WTC11 (cell line): ENCODE measurements at regions not wholly inside any gene's neighbourhood (a gene's known extent, or its start where the extent isn't known, plus 50 kb on each side); places are given as distances from the start of the nearest gene placed in this dataset.
"Not testable (repeated sequence)": the region's sequence is repeated elsewhere in the genome, so short reads cannot be mapped to it uniquely, and the experiment has no call there.

ENCODE experiments used
- IRF2 ChIP-seq: sonication (generic); formaldehyde crosslinking; IDR thresholded peaks from 2 replicates; pipeline ENCODE4 v1.8.0; 2022; ENCODE audit warnings: low read depth, missing genetic modification reagents, borderline replicate concordance
- RELA ChIP-seq: sonication (generic); formaldehyde crosslinking; IDR thresholded peaks from 2 replicates; pipeline ENCODE4 v1.8.1; 2022; ENCODE audit warnings: missing genetic modification reagents, mild to moderate bottlenecking, borderline replicate concordance
- ZNF423 ChIP-seq: fragments of 250-450 bp; sonication (Bioruptor Pico); IDR thresholded peaks from 2 replicates; pipeline ENCODE4 v2.1.2; 2022; ENCODE audit warnings: mild to moderate bottlenecking, moderate library complexity
- TF ChIP-seq, protein P1 (sequence below): fragments of 250-450 bp; sonication (Bioruptor Pico); IDR thresholded peaks from 2 replicates; pipeline ENCODE4 v1.9.0; 2021; ENCODE audit warnings: mild to moderate bottlenecking
- TF ChIP-seq, protein P2 (sequence below): sonication (generic); formaldehyde crosslinking; conservative IDR thresholded peaks from 2 replicates; pipeline ENCODE4 v1.8.1; 2022; ENCODE audit warnings: mild to moderate bottlenecking, missing genetic modification reagents
- TF ChIP-seq, protein P3 (sequence below): fragments of 250-450 bp; sonication (Bioruptor Pico); IDR thresholded peaks from 2 replicates; pipeline ENCODE4 v1.9.0; 2021; ENCODE audit warnings: mild to moderate bottlenecking, borderline replicate concordance
- TF ChIP-seq, protein P4 (sequence below): fragments of 200-600 bp; IDR thresholded peaks from 2 replicates; pipeline ENCODE4 v1.8.0; 2022; ENCODE audit warnings: antibody characterized with exemption
- TF ChIP-seq, protein P5 (sequence below): sonication (generic); formaldehyde crosslinking; IDR thresholded peaks from 2 replicates; pipeline ENCODE4 v1.8.0; 2022; ENCODE audit warnings: mild to moderate bottlenecking, missing genetic modification reagents

DNA sequence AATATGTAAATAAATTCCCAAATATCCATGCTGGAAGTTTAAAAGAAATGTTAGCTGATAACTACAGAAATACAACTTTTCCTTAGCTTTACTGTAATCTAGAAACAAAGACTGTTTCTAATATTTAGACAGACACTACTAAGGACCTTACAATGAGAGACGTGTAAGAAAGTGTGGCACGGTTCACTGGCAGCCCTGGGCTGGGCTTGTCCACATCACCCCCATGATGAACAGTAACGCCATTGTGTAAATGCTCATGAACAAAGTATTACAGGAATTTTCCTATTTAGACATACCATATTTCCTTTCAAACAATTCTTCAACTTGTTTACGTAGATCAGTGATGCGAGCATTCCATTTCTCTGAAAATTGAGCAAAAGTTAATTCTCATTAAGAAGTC lies 123.1 kb downstream of the GTF2IRD2B start:
- TF ChIP-seq IRF2; ZNF423 (CRISPR knock-in tag); RELA (CRISPR knock-in tag): not testable (repeated sequence)
- TF ChIP-seq, protein P1, sequence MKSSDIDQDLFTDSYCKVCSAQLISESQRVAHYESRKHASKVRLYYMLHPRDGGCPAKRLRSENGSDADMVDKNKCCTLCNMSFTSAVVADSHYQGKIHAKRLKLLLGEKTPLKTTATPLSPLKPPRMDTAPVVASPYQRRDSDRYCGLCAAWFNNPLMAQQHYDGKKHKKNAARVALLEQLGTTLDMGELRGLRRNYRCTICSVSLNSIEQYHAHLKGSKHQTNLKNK (CRISPR knock-in tag) = not testable (repeated sequence)
- TF ChIP-seq, protein P2, sequence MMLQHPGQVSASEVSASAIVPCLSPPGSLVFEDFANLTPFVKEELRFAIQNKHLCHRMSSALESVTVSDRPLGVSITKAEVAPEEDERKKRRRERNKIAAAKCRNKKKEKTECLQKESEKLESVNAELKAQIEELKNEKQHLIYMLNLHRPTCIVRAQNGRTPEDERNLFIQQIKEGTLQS (CRISPR knock-in tag) = not testable (repeated sequence)
- TF ChIP-seq, protein P3, sequence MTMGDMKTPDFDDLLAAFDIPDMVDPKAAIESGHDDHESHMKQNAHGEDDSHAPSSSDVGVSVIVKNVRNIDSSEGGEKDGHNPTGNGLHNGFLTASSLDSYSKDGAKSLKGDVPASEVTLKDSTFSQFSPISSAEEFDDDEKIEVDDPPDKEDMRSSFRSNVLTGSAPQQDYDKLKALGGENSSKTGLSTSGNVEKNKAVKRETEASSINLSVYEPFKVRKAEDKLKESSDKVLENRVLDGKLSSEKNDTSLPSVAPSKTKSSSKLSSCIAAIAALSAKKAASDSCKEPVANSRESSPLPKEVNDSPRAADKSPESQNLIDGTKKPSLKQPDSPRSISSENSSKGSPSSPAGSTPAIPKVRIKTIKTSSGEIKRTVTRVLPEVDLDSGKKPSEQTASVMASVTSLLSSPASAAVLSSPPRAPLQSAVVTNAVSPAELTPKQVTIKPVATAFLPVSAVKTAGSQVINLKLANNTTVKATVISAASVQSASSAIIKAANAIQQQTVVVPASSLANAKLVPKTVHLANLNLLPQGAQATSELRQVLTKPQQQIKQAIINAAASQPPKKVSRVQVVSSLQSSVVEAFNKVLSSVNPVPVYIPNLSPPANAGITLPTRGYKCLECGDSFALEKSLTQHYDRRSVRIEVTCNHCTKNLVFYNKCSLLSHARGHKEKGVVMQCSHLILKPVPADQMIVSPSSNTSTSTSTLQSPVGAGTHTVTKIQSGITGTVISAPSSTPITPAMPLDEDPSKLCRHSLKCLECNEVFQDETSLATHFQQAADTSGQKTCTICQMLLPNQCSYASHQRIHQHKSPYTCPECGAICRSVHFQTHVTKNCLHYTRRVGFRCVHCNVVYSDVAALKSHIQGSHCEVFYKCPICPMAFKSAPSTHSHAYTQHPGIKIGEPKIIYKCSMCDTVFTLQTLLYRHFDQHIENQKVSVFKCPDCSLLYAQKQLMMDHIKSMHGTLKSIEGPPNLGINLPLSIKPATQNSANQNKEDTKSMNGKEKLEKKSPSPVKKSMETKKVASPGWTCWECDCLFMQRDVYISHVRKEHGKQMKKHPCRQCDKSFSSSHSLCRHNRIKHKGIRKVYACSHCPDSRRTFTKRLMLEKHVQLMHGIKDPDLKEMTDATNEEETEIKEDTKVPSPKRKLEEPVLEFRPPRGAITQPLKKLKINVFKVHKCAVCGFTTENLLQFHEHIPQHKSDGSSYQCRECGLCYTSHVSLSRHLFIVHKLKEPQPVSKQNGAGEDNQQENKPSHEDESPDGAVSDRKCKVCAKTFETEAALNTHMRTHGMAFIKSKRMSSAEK = not testable (repeated sequence)
- TF ChIP-seq, protein P4, sequence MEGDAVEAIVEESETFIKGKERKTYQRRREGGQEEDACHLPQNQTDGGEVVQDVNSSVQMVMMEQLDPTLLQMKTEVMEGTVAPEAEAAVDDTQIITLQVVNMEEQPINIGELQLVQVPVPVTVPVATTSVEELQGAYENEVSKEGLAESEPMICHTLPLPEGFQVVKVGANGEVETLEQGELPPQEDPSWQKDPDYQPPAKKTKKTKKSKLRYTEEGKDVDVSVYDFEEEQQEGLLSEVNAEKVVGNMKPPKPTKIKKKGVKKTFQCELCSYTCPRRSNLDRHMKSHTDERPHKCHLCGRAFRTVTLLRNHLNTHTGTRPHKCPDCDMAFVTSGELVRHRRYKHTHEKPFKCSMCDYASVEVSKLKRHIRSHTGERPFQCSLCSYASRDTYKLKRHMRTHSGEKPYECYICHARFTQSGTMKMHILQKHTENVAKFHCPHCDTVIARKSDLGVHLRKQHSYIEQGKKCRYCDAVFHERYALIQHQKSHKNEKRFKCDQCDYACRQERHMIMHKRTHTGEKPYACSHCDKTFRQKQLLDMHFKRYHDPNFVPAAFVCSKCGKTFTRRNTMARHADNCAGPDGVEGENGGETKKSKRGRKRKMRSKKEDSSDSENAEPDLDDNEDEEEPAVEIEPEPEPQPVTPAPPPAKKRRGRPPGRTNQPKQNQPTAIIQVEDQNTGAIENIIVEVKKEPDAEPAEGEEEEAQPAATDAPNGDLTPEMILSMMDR = not testable (repeated sequence)
- TF ChIP-seq, protein P5, sequence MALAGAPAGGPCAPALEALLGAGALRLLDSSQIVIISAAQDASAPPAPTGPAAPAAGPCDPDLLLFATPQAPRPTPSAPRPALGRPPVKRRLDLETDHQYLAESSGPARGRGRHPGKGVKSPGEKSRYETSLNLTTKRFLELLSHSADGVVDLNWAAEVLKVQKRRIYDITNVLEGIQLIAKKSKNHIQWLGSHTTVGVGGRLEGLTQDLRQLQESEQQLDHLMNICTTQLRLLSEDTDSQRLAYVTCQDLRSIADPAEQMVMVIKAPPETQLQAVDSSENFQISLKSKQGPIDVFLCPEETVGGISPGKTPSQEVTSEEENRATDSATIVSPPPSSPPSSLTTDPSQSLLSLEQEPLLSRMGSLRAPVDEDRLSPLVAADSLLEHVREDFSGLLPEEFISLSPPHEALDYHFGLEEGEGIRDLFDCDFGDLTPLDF (CRISPR knock-in tag) = not testable (repeated sequence)
